Caco-2 (cell line): ENCODE measurements at regions not wholly inside any gene's neighbourhood (a gene's known extent, or its start where the extent isn't known, plus 50 kb on each side); places are given as distances from the start of the nearest gene placed in this dataset.

Experiments used
- BruUV-seq: library from RNA; stranded (reverse); fragments of 400-500 nt; replicated peaks from 2 replicates; lab custom pipeline; 2021; lab: Mats Ljungman, UMichigan
- CTCF ChIA-PET: fragments of 300-600 bp; sonication (Branson Sonifier 250); formaldehyde crosslinking; loops from one replicate; lab custom pipeline; 2022; ENCODE audit warnings: antibody characterized with exemption; lab: Charles Lee
- POLR2A ChIA-PET: fragments of 300-600 bp; sonication (Branson Sonifier 250); formaldehyde crosslinking; loops from one replicate; lab custom pipeline; 2022; ENCODE audit warnings: antibody characterized with exemption; lab: Charles Lee
- DNase-seq, 2 experiments: peaks; one replicate each; pipeline versions ENCODE4 v3.0.0 to v3.0.0-alpha.2; 2020 to 2022
- H3K27me3 ChIP-seq: replicated peaks from 2 replicates; pipeline ENCODE4 v1.6.0; 2011; ENCODE audit warnings: low read length; ENCODE audit not compliant: control insufficient read depth, insufficient read depth
- H3K36me3 ChIP-seq: 2 replicates; pipeline ENCODE4 v1.5.1; 2011; ENCODE audit warnings: low read length; ENCODE audit not compliant: control insufficient read depth, insufficient read depth
- H3K4me1 ChIP-seq: fragments of 250-450 bp; sonication (Bioruptor Pico); 2 replicates; pipeline ENCODE4 v1.5.1; 2020; ENCODE audit warnings: mild to moderate bottlenecking
- H3K4me3 ChIP-seq: 2 replicates; pipeline ENCODE4 v1.5.1; 2011; ENCODE audit warnings: low read depth, mild to moderate bottlenecking, control low read depth, low read length
- H3K9me3 ChIP-seq: fragments of 250-450 bp; sonication (Bioruptor Pico); 2 replicates; pipeline ENCODE4 v1.5.1; 2020; ENCODE audit warnings: mild to moderate bottlenecking, moderate library complexity
- H3K27ac Mint-ChIP-seq: one replicate; pipeline ENCODE4 v1.8.0; 2022; ENCODE audit warnings: mixed read lengths; ENCODE audit not compliant: unreplicated experiment
- H3K27me3 Mint-ChIP-seq: one replicate; pipeline ENCODE4 v1.8.0; 2022; ENCODE audit warnings: mixed read lengths; ENCODE audit not compliant: insufficient read depth, unreplicated experiment
- H3K36me3 Mint-ChIP-seq: one replicate; pipeline ENCODE4 v1.8.0; 2022; ENCODE audit warnings: mild to moderate bottlenecking, mixed read lengths; ENCODE audit not compliant: insufficient read depth, unreplicated experiment
- H3K4me1 Mint-ChIP-seq: one replicate; pipeline ENCODE4 v1.8.0; 2022; ENCODE audit warnings: low read depth, mixed read lengths; ENCODE audit not compliant: unreplicated experiment
- H3K4me3 Mint-ChIP-seq: one replicate; pipeline ENCODE4 v1.8.0; 2022; ENCODE audit warnings: mild to moderate bottlenecking, moderate library complexity, mixed read lengths; ENCODE audit not compliant: unreplicated experiment
- H3K9me3 Mint-ChIP-seq: one replicate; pipeline ENCODE4 v1.8.0; 2022; ENCODE audit warnings: mixed read lengths; ENCODE audit not compliant: unreplicated experiment
- CTCF ChIP-seq, 2 experiments: fragments of 200-600 bp in 1 of 2; IDR thresholded peaks; 1 replicate in 1 of 2; 2 replicates in 1 of 2; pipeline versions ENCODE4 v1.5.1 to v1.8.0; 2011 to 2022; ENCODE audit warnings: antibody characterized with exemption in 1 of 2, control low read depth in 1 of 2, inconsistent platforms in 1 of 2, low read depth in 1 of 2, low read length in 1 of 2, mild to moderate bottlenecking in 1 of 2, moderate library complexity in 1 of 2; ENCODE audit not compliant: insufficient read depth in 1 of 2, severe bottlenecking in 1 of 2, unreplicated experiment in 1 of 2
- intact Hi-C: fragments of 100-400 bp; cut with micrococcal nuclease; formaldehyde crosslinking; loops from one replicate; pipeline ENCODE4 v1.10.0; 2022; ENCODE audit not compliant: unreplicated experiment

- peaks cover 12% of the 10 kb centered on the region for H3K4me1 Mint-ChIP-seq
- Histone ChIP-seq H3K9me3 (peaks cover 13% of the 10 kb centered on the region; the same call in 1 of the 2 replicates), H3K36me3 (no peaks in the 10 kb centered on the region), H3K4me3 (no peak overlapping the region), H3K4me1 (no peaks in the 10 kb centered on the region), H3K27me3 (no peaks in the 10 kb centered on the region; the same call in 1 of the 2 replicates)
- no peak for DNase-seq
- ChIA-PET CTCF (no interaction called here), POLR2A (no interaction called here)
- H3K27ac Mint-ChIP-seq: no peak overlapping the region
- peaks cover 25% of the 10 kb centered on the region for H3K9me3 Mint-ChIP-seq
- no peak for TF ChIP-seq CTCF (IDR thresholded peaks at IDR 0.05; ENCODE audit: insufficient read depth in 1 of 2, low read depth in 1 of 2, low read length in 1 of 2, severe bottlenecking in 1 of 2, unreplicated experiment in 1 of 2)
- H3K36me3 Mint-ChIP-seq: no peaks in the 10 kb centered on the region
- intact Hi-C loops: no loop called here
- H3K4me3 Mint-ChIP-seq: no peak overlapping the region
- no peaks in the 10 kb centered on the region for H3K27me3 Mint-ChIP-seq
- no TSS peak for BruUV-seq
These were observed 170.6 kb upstream of the TSC22D1 start for GRCh38 chr13:44746690-44747089.

- no peaks in the 10 kb centered on the region for H3K36me3 ChIP-seq
- no peak overlapping the region for H3K4me3 ChIP-seq
- TF ChIP-seq CTCF (IDR thresholded peaks at IDR 0.05; ENCODE audit: insufficient read depth in 1 of 2, low read depth in 1 of 2, low read length in 1 of 2, severe bottlenecking in 1 of 2, unreplicated experiment in 1 of 2): no peak
- no peaks in the 10 kb centered on the region; the same call in 1 of the 2 replicates for H3K27me3 ChIP-seq
- no peaks in the 10 kb centered on the region for H3K36me3 Mint-ChIP-seq
- no TSS peak for BruUV-seq
- peaks cover 13% of the 10 kb centered on the region; the same call in 1 of the 2 replicates for H3K9me3 ChIP-seq
- no peaks in the 10 kb centered on the region for H3K4me1 ChIP-seq
- H3K4me3 Mint-ChIP-seq: no peak overlapping the region
- H3K9me3 Mint-ChIP-seq: peaks cover 25% of the 10 kb centered on the region
- H3K4me1 Mint-ChIP-seq: peaks cover 8% of the 10 kb centered on the region
- POLR2A ChIA-PET: no interaction called here
- no peak for DNase-seq
- no peaks in the 10 kb centered on the region for H3K27me3 Mint-ChIP-seq
- intact Hi-C loops: no loop called here
- CTCF ChIA-PET: no interaction called here
- H3K27ac Mint-ChIP-seq: no peak overlapping the region
These were observed 168.9 kb upstream of the TSC22D1 start for GRCh38 chr13:44744880-44745633.

- H3K4me1 Mint-ChIP-seq: peaks cover 3% of the 10 kb centered on the region
- CTCF ChIA-PET: no interaction called here
- H3K36me3 ChIP-seq: no peaks in the 10 kb centered on the region
- no peaks in the 10 kb centered on the region for H3K4me1 ChIP-seq
- peaks cover 13% of the 10 kb centered on the region; the same call in 1 of the 2 replicates for H3K9me3 ChIP-seq
- no TSS peak for BruUV-seq
- POLR2A ChIA-PET: no interaction called here
- no peaks in the 10 kb centered on the region for H3K27me3 Mint-ChIP-seq
- intact Hi-C loops: no loop called here
- H3K27me3 ChIP-seq: no peaks in the 10 kb centered on the region
- H3K4me3 ChIP-seq: no peak overlapping the region
- TF ChIP-seq CTCF (IDR thresholded peaks at IDR 0.05; ENCODE audit: insufficient read depth in 1 of 2, low read depth in 1 of 2, low read length in 1 of 2, severe bottlenecking in 1 of 2, unreplicated experiment in 1 of 2): no peak
- DNase-seq: no peak
- no peak overlapping the region for H3K4me3 Mint-ChIP-seq
- no peak overlapping the region for H3K27ac Mint-ChIP-seq
- peaks cover 23% of the 10 kb centered on the region for H3K9me3 Mint-ChIP-seq
- no peaks in the 10 kb centered on the region for H3K36me3 Mint-ChIP-seq
These were observed 163.4 kb upstream of the TSC22D1 start for GRCh38 chr13:44739539-44739938.
